ENCODE measurements at regions not wholly inside any gene's neighbourhood (a gene's known extent, or its start where the extent isn't known, plus 50 kb on each side); places are given as distances from the start of the nearest gene placed in this dataset.

- no peak overlapping the region for H4K8ac ChIP-seq (ENCODE audit: low read depth, low read length)
- H3K27me3 ChIP-seq (ENCODE audit: insufficient read depth, low read length) = no peaks in the 10 kb centered on the region
- no peak overlapping the region for H3K23ac ChIP-seq (ENCODE audit: low read length)
Measured at GRCh38 chr20:59428441-59429205, 128.2 kb downstream of the EDN3 start.

GRCh38 chr20:59429396-59429795 lies 129.0 kb downstream of the EDN3 start:
- Histone ChIP-seq H2BK120ac (ENCODE audit: insufficient read depth, low read length, poor library complexity) (no peak overlapping the region), H3K9me3 (ENCODE audit: insufficient read depth, low read depth, low read length) (peaks cover 3% of the 10 kb centered on the region), H3K36me3 (ENCODE audit: control insufficient read depth in 1 of 2, insufficient read depth in 2 of 2, low read length in 2 of 2) (no peaks in the 10 kb centered on the region), H3K18ac (ENCODE audit: low read length) (no peak overlapping the region), H3K27ac (ENCODE audit: low read depth, low read length) (no peak overlapping the region), H3K4me3 (ENCODE audit: low read depth, low read length) (no peak overlapping the region), H4K12ac (ENCODE audit: low read depth, low read length) (no peak overlapping the region), H3K4ac (ENCODE audit: low read depth, low read length) (no peak overlapping the region), H4K8ac (ENCODE audit: low read depth, low read length) (no peak overlapping the region), H3K27me3 (ENCODE audit: insufficient read depth, low read length) (no peaks in the 10 kb centered on the region), H3K23ac (ENCODE audit: low read length) (no peak overlapping the region), H3K4me2 (ENCODE audit: low read length) (no peak overlapping the region), H3K79me2 (ENCODE audit: control insufficient read depth, insufficient read depth, low read length, poor library complexity) (no peaks in the 10 kb centered on the region), H3K14ac (ENCODE audit: low read length) (no peak overlapping the region), H2BK12ac (ENCODE audit: low read length) (no peak overlapping the region), H3K9ac (ENCODE audit: low read length) (no peak overlapping the region), H4K91ac (ENCODE audit: low read depth, low read length) (no peak overlapping the region), H2BK5ac (ENCODE audit: low read depth, low read length, poor library complexity) (no peak overlapping the region), H2AFZ (ENCODE audit: insufficient read depth, low read length, poor library complexity) (no peak overlapping the region), H3K79me1 (ENCODE audit: low read length) (no peaks in the 10 kb centered on the region), H2AK5ac (ENCODE audit: low read length) (no peak overlapping the region), H3K4me1 (ENCODE audit: control insufficient read depth in 1 of 2, insufficient read depth in 2 of 2, low read length in 2 of 2) (peaks cover 7% of the 10 kb centered on the region in 2 experiments)
- no peak for DNase-seq
- no CpG with 5 or more reads among the region's 9 CpGs for WGBS (ENCODE audit: extremely low coverage, insufficient coverage, insufficient read length)

More at GRCh38 chr20:59428441-59429205, 128.2 kb downstream of the EDN3 start:
- no peak overlapping the region for H2AK5ac ChIP-seq (ENCODE audit: low read length)
- no peaks in the 10 kb centered on the region for H3K36me3 ChIP-seq (ENCODE audit: control insufficient read depth in 1 of 2, insufficient read depth in 2 of 2, low read length in 2 of 2)
- H3K4me1 ChIP-seq (ENCODE audit: control insufficient read depth in 1 of 2, insufficient read depth in 2 of 2, low read length in 2 of 2) = peaks cover 5 to 8% of the 10 kb centered on the region in 2 experiments
- no peaks in the 10 kb centered on the region for H3K79me2 ChIP-seq (ENCODE audit: control insufficient read depth, insufficient read depth, low read length, poor library complexity)
- no peak overlapping the region for H3K4ac ChIP-seq (ENCODE audit: low read depth, low read length)
- no peak overlapping the region for H2BK120ac ChIP-seq (ENCODE audit: insufficient read depth, low read length, poor library complexity)
- no peaks in the 10 kb centered on the region for H3K79me1 ChIP-seq (ENCODE audit: low read length)
- no peak overlapping the region for H2AFZ ChIP-seq (ENCODE audit: insufficient read depth, low read length, poor library complexity)
- no peak overlapping the region for H3K27ac ChIP-seq (ENCODE audit: low read depth, low read length)
- peak in 1 of 2 donors; percentile 38 for DNase-seq
- H3K4me2 ChIP-seq (ENCODE audit: low read length) = no peak overlapping the region
- no peak overlapping the region for H2BK5ac ChIP-seq (ENCODE audit: low read depth, low read length, poor library complexity)
- no peak overlapping the region for H3K14ac ChIP-seq (ENCODE audit: low read length)
- H2BK12ac ChIP-seq (ENCODE audit: low read length) = no peak overlapping the region
- no peak overlapping the region for H3K18ac ChIP-seq (ENCODE audit: low read length)
- H4K91ac ChIP-seq (ENCODE audit: low read depth, low read length) = no peak overlapping the region
- H4K12ac ChIP-seq (ENCODE audit: low read depth, low read length) = no peak overlapping the region
- H3K9ac ChIP-seq (ENCODE audit: low read length) = no peak overlapping the region
- WGBS (ENCODE audit: extremely low coverage, insufficient coverage, insufficient read length) = no CpG with 5 or more reads among the region's 13 CpGs
- peaks cover 6% of the 10 kb centered on the region for H3K9me3 ChIP-seq (ENCODE audit: insufficient read depth, low read depth, low read length)
- H3K4me3 ChIP-seq (ENCODE audit: low read depth, low read length) = no peak overlapping the region

- no peak overlapping the region for H3K23ac ChIP-seq (ENCODE audit: low read length)
- no peak overlapping the region for H4K91ac ChIP-seq (ENCODE audit: low read depth, low read length)
- H2AFZ ChIP-seq (ENCODE audit: insufficient read depth, low read length, poor library complexity) = no peak overlapping the region
- no peak overlapping the region for H3K4ac ChIP-seq (ENCODE audit: low read depth, low read length)
- DNase-seq = no peak
- no peak overlapping the region for H3K27ac ChIP-seq (ENCODE audit: low read depth, low read length)
- H4K12ac ChIP-seq (ENCODE audit: low read depth, low read length) = no peak overlapping the region
- no peak overlapping the region for H2BK120ac ChIP-seq (ENCODE audit: insufficient read depth, low read length, poor library complexity)
- H2BK12ac ChIP-seq (ENCODE audit: low read length) = no peak overlapping the region
- no peak overlapping the region for H3K14ac ChIP-seq (ENCODE audit: low read length)
- H3K4me1 ChIP-seq (ENCODE audit: control insufficient read depth in 1 of 2, insufficient read depth in 2 of 2, low read length in 2 of 2) = peaks cover 9% of the 10 kb centered on the region in 2 experiments
- H3K79me2 ChIP-seq (ENCODE audit: control insufficient read depth, insufficient read depth, low read length, poor library complexity) = no peaks in the 10 kb centered on the region
- no peaks in the 10 kb centered on the region for H3K79me1 ChIP-seq (ENCODE audit: low read length)
- H3K18ac ChIP-seq (ENCODE audit: low read length) = no peak overlapping the region
- no peaks in the 10 kb centered on the region for H3K36me3 ChIP-seq (ENCODE audit: control insufficient read depth in 1 of 2, insufficient read depth in 2 of 2, low read length in 2 of 2)
- H2BK5ac ChIP-seq (ENCODE audit: low read depth, low read length, poor library complexity) = no peak overlapping the region
- no CpG with 5 or more reads among the region's 2 CpGs for WGBS (ENCODE audit: extremely low coverage, insufficient coverage, insufficient read length)
- no peak overlapping the region for H4K8ac ChIP-seq (ENCODE audit: low read depth, low read length)
- H3K27me3 ChIP-seq (ENCODE audit: insufficient read depth, low read length) = no peaks in the 10 kb centered on the region
- H3K4me2 ChIP-seq (ENCODE audit: low read length) = no peak overlapping the region
- no peak overlapping the region for H3K4me3 ChIP-seq (ENCODE audit: low read depth, low read length)
- H3K9ac ChIP-seq (ENCODE audit: low read length) = no peak overlapping the region
- no peaks in the 10 kb centered on the region for H3K9me3 ChIP-seq (ENCODE audit: insufficient read depth, low read depth, low read length)
- H2AK5ac ChIP-seq (ENCODE audit: low read length) = no peak overlapping the region
Measured at GRCh38 chr20:59431014-59431413, 130.6 kb downstream of the EDN3 start.

GRCh38 chr20:59434960-59435359 lies 134.5 kb downstream of the EDN3 start:
- H3K4me3 ChIP-seq (ENCODE audit: low read depth, low read length) = no peak overlapping the region
- no peak overlapping the region for H3K4ac ChIP-seq (ENCODE audit: low read depth, low read length)
- no peak overlapping the region for H2BK12ac ChIP-seq (ENCODE audit: low read length)
- H3K23ac ChIP-seq (ENCODE audit: low read length) = no peak overlapping the region
- H3K18ac ChIP-seq (ENCODE audit: low read length) = no peak overlapping the region
- H3K9me3 ChIP-seq (ENCODE audit: insufficient read depth, low read depth, low read length) = no peaks in the 10 kb centered on the region
- H4K12ac ChIP-seq (ENCODE audit: low read depth, low read length) = no peak overlapping the region
- peaks cover 7 to 8% of the 10 kb centered on the region in 2 experiments for H3K4me1 ChIP-seq (ENCODE audit: control insufficient read depth in 1 of 2, insufficient read depth in 2 of 2, low read length in 2 of 2)
- H2BK120ac ChIP-seq (ENCODE audit: insufficient read depth, low read length, poor library complexity) = no peak overlapping the region
- H3K4me2 ChIP-seq (ENCODE audit: low read length) = no peak overlapping the region
- H2BK5ac ChIP-seq (ENCODE audit: low read depth, low read length, poor library complexity) = no peak overlapping the region
- no peak overlapping the region for H2AFZ ChIP-seq (ENCODE audit: insufficient read depth, low read length, poor library complexity)
- no peaks in the 10 kb centered on the region for H3K79me1 ChIP-seq (ENCODE audit: low read length)
- DNase-seq = no peak
- no peak overlapping the region for H4K91ac ChIP-seq (ENCODE audit: low read depth, low read length)
- no peak overlapping the region for H2AK5ac ChIP-seq (ENCODE audit: low read length)
- whole genome bisulfite sequencing (ENCODE audit: extremely low coverage, insufficient coverage, insufficient read length) = no CpG with 5 or more reads among the region's 2 CpGs
- no peak overlapping the region for H3K27ac ChIP-seq (ENCODE audit: low read depth, low read length)
- H3K79me2 ChIP-seq (ENCODE audit: control insufficient read depth, insufficient read depth, low read length, poor library complexity) = no peaks in the 10 kb centered on the region
- H3K27me3 ChIP-seq (ENCODE audit: insufficient read depth, low read length) = no peaks in the 10 kb centered on the region
- H3K14ac ChIP-seq (ENCODE audit: low read length) = no peak overlapping the region
- no peak overlapping the region for H4K8ac ChIP-seq (ENCODE audit: low read depth, low read length)
- H3K36me3 ChIP-seq (ENCODE audit: control insufficient read depth in 1 of 2, insufficient read depth in 2 of 2, low read length in 2 of 2) = no peaks in the 10 kb centered on the region
- no peak overlapping the region for H3K9ac ChIP-seq (ENCODE audit: low read length)
